ENCODE measurements at regions not wholly inside any gene's neighbourhood (a gene's known extent, or its start where the extent isn't known, plus 50 kb on each side); places are given as distances from the start of the nearest gene placed in this dataset.
A peak's percentile ranks its signal among the peaks of the same experiment; 100 is the strongest.
"Not testable (repeated sequence)": the region's sequence is repeated elsewhere in the genome, so short reads cannot be mapped to it uniquely, and the experiment has no call there.

GRCh38 chr4:77308843-77309242 is 151.8 kb downstream of the CCNG2 start:
- DNase-seq = peak; percentile 50 to 65

GRCh38 chr4:77309496-77309895 is 152.5 kb downstream of the CCNG2 start:
- no peak for DNase-seq

- no peak for DNase-seq
These were observed 153.9 kb downstream of the CCNG2 start for GRCh38 chr4:77310931-77311330.

GRCh38 chr4:77314697-77315096 is 157.7 kb downstream of the CCNG2 start:
- DNase-seq = no peak

- DNase-seq = no peak
These were observed 170.1 kb downstream of the CCNG2 start for GRCh38 chr4:77327151-77327550.

GRCh38 chr4:77332696-77333270 is 175.8 kb downstream of the CCNG2 start:
- DNase-seq = no peak

- DNase-seq = no peak
These were observed 179.6 kb downstream of the CCNG2 start for GRCh38 chr4:77336411-77337142.

GRCh38 chr4:77342170-77342810 is 185.3 kb downstream of the CCNG2 start:
- DNase-seq = no peak

GRCh38 chr4:77344001-77344400 is 187.0 kb downstream of the CCNG2 start:
- no peak for DNase-seq

GRCh38 chr4:77344784-77345183 is 187.8 kb downstream of the CCNG2 start:
- no peak for DNase-seq

GRCh38 chr4:77347351-77347966 is 190.5 kb downstream of the CCNG2 start:
- no peak for DNase-seq

- DNase-seq = no peak
These were observed 191.8 kb downstream of the CCNG2 start for GRCh38 chr4:77348815-77349214.

- DNase-seq = no peak
These were observed 192.4 kb downstream of the CCNG2 start for GRCh38 chr4:77349364-77349763.

- no peak for DNase-seq
These were observed 192.8 kb downstream of the CCNG2 start for GRCh38 chr4:77349796-77350195.

GRCh38 chr4:77352192-77352591 is 195.2 kb downstream of the CCNG2 start:
- no peak for DNase-seq

- not testable (repeated sequence) for DNase-seq
These were observed 196.8 kb downstream of the CCNG2 start for GRCh38 chr4:77353724-77354315.

GRCh38 chr4:77354550-77354949 is 197.5 kb downstream of the CCNG2 start:
- no peak for DNase-seq

GRCh38 chr4:77355731-77356130 is 198.7 kb downstream of the CCNG2 start:
- DNase-seq = no peak

GRCh38 chr4:77358315-77358928 is 201.4 kb downstream of the CCNG2 start:
- DNase-seq = peak; percentile 6 to 17

GRCh38 chr4:77360451-77360850 is 203.4 kb downstream of the CCNG2 start:
- no peak for DNase-seq

GRCh38 chr4:77366876-77367275 is 209.9 kb downstream of the CCNG2 start:
- DNase-seq = not testable (repeated sequence)

- DNase-seq = no peak
These were observed 210.6 kb downstream of the CCNG2 start for GRCh38 chr4:77367638-77368037.

- no peak for DNase-seq
These were observed 215.4 kb downstream of the CCNG2 start for GRCh38 chr4:77372375-77372774.
